ENCODE measurements at regions not wholly inside any gene's neighbourhood (a gene's known extent, or its start where the extent isn't known, plus 50 kb on each side); places are given as distances from the start of the nearest gene placed in this dataset.
"Not testable (repeated sequence)": the region's sequence is repeated elsewhere in the genome, so short reads cannot be mapped to it uniquely, and the experiment has no call there.

GRCh38 chr20:63145156-63145555 lies 70.8 kb downstream of the YTHDF1 start:
- DNase-seq: no peak

GRCh38 chr20:63142933-63143332 lies 73.0 kb downstream of the YTHDF1 start:
- no peak for DNase-seq

- no peak for DNase-seq
These were observed 74.4 kb downstream of the YTHDF1 start for GRCh38 chr20:63141531-63141930.

GRCh38 chr20:63140514-63141433 lies 75.2 kb downstream of the YTHDF1 start:
- DNase-seq: no peak

GRCh38 chr20:63139837-63140236 lies 76.1 kb downstream of the YTHDF1 start:
- DNase-seq: no peak

- no peak for DNase-seq
These were observed 76.6 kb downstream of the YTHDF1 start for GRCh38 chr20:63139356-63139755.

- no peak for DNase-seq
These were observed 77.0 kb downstream of the YTHDF1 start for GRCh38 chr20:63138855-63139341.

GRCh38 chr20:63137851-63138415 lies 78.0 kb downstream of the YTHDF1 start:
- DNase-seq: no peak

GRCh38 chr20:63136296-63136695 lies 79.6 kb downstream of the YTHDF1 start:
- no peak for DNase-seq

- no peak for DNase-seq
These were observed 80.5 kb downstream of the YTHDF1 start for GRCh38 chr20:63135411-63135810.

GRCh38 chr20:63134711-63135361 lies 81.1 kb downstream of the YTHDF1 start:
- not testable (repeated sequence) for DNase-seq

- DNase-seq: no peak
These were observed 81.7 kb downstream of the YTHDF1 start for GRCh38 chr20:63134201-63134612.

GRCh38 chr20:63133481-63134091 lies 82.3 kb downstream of the YTHDF1 start:
- DNase-seq: no peak

- no peak for DNase-seq
These were observed 83.0 kb downstream of the YTHDF1 start for GRCh38 chr20:63132715-63133471.

- no peak for DNase-seq
These were observed 83.7 kb downstream of the YTHDF1 start for GRCh38 chr20:63132131-63132714.

- no peak for DNase-seq
These were observed 85.0 kb downstream of the YTHDF1 start for GRCh38 chr20:63130658-63131577.

- no peak for DNase-seq
These were observed 85.8 kb downstream of the YTHDF1 start for GRCh38 chr20:63129991-63130657.

GRCh38 chr20:63129376-63129965 lies 86.5 kb downstream of the YTHDF1 start:
- no peak for DNase-seq

- DNase-seq: no peak
These were observed 87.0 kb downstream of the YTHDF1 start for GRCh38 chr20:63128956-63129355.

GRCh38 chr20:63128367-63128766 lies 87.6 kb downstream of the YTHDF1 start:
- DNase-seq: no peak
